ENCODE measurements at regions not wholly inside any gene's neighbourhood (a gene's known extent, or its start where the extent isn't known, plus 50 kb on each side); places are given as distances from the start of the nearest gene placed in this dataset.

GRCh38 chr18:30858560-30858959, 184.0 kb downstream of the DSC3 start:
- Histone ChIP-seq H3K36me3 (ENCODE audit: control insufficient read depth, insufficient read depth, low read length) (no peaks in the 10 kb centered on the region), H3K27me3 (ENCODE audit: control insufficient read depth, insufficient read depth, low read length) (no peaks in the 10 kb centered on the region), H3K27ac (ENCODE audit: low read length) (no peak overlapping the region), H3K9me3 (ENCODE audit: control insufficient read depth, insufficient read depth, low read depth, low read length) (no peaks in the 10 kb centered on the region), H3K4me1 (ENCODE audit: control insufficient read depth, insufficient read depth, low read length) (no peaks in the 10 kb centered on the region), H3K4me3 (ENCODE audit: low read depth in 2 of 2, low read length in 2 of 2) (no peak overlapping the region)
- in situ Hi-C loops (cut with HindIII; ENCODE audit: low pct_unique_long_range_greater_than_20kb, low sequenced_read_pairs), result no loop called here
- CTCF ChIA-PET, result no interaction called here
- TF ChIP-seq SIN3A (IDR thresholded peaks at IDR 0.05; ENCODE audit: borderline replicate concordance, insufficient read depth, low read depth, low read length) (no peak), CTCF (IDR thresholded peaks at IDR 0.05) (no peak), REST (IDR thresholded peaks at IDR 0.05; ENCODE audit: insufficient read depth in 1 of 2, low read depth in 2 of 2, low read length in 1 of 2) (no peak), TCF7L2 (IDR thresholded peaks at IDR 0.05; ENCODE audit: low read depth, low read length) (no peak), POLR2AphosphoS5 (IDR thresholded peaks at IDR 0.05; ENCODE audit: low read depth, low read length) (no peak)
- ATAC-seq (no peak), DNase-seq (ENCODE audit: low read depth, low spot score) (no peak)
- POLR2A ChIA-PET, result no interaction called here
- BruUV-seq (replicated peaks), result no TSS peak
- intact Hi-C loops (cut with micrococcal nuclease; ENCODE audit: unreplicated experiment), result no loop called here

- DNase-seq (ENCODE audit: low read depth, low spot score), result no peak
- Histone ChIP-seq H3K27me3 (ENCODE audit: control insufficient read depth, insufficient read depth, low read length) (no peaks in the 10 kb centered on the region), H3K4me1 (ENCODE audit: control insufficient read depth, insufficient read depth, low read length) (no peaks in the 10 kb centered on the region), H3K4me3 (ENCODE audit: low read depth in 2 of 2, low read length in 2 of 2) (no peak overlapping the region), H3K9me3 (ENCODE audit: control insufficient read depth, insufficient read depth, low read depth, low read length) (no peaks in the 10 kb centered on the region), H3K27ac (ENCODE audit: low read length) (no peak overlapping the region), H3K36me3 (ENCODE audit: control insufficient read depth, insufficient read depth, low read length) (no peaks in the 10 kb centered on the region)
- ChIA-PET CTCF (no interaction called here), POLR2A (no interaction called here)
- no peak for ATAC-seq
- in situ Hi-C loops (cut with HindIII; ENCODE audit: low pct_unique_long_range_greater_than_20kb, low sequenced_read_pairs), result no loop called here
- BruUV-seq (replicated peaks), result no TSS peak
- intact Hi-C loops (cut with micrococcal nuclease; ENCODE audit: unreplicated experiment), result no loop called here
- no peak for TF ChIP-seq TCF7L2 (IDR thresholded peaks at IDR 0.05; ENCODE audit: low read depth, low read length)
- TF ChIP-seq REST (IDR thresholded peaks at IDR 0.05; ENCODE audit: insufficient read depth in 1 of 2, low read depth in 2 of 2, low read length in 1 of 2), result no peak
- no peak for TF ChIP-seq CTCF (IDR thresholded peaks at IDR 0.05)
- no peak for TF ChIP-seq SIN3A (IDR thresholded peaks at IDR 0.05; ENCODE audit: borderline replicate concordance, insufficient read depth, low read depth, low read length)
- TF ChIP-seq POLR2AphosphoS5 (IDR thresholded peaks at IDR 0.05; ENCODE audit: low read depth, low read length), result no peak
Observed at GRCh38 chr18:30855762-30856161, 186.8 kb downstream of the DSC3 start.

Measured in Panc1 (cell line).